ENCODE measurements at regions not wholly inside any gene's neighbourhood (a gene's known extent, or its start where the extent isn't known, plus 50 kb on each side); places are given as distances from the start of the nearest gene placed in this dataset.

DNA sequence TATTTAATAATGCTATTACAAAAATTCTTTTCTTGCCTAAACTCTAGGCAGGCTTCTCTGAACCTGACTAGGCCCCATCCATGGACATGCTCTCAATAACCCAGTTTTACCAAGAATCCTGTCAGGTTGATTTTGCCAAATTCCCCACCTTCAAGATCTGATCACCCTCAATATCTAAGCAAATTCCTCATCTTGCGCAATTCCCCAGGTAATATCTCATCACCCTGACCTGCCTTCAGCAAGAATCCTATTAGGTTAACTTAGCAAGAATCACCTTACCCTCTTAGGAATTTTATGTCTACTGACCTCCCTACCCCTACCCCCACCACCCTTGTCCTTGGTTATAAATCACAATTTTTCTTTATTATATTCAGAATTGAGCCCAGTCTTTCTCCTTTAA is 579.1 kb downstream of the C4orf33 start:
- TF ChIP-seq GLIS3 (CRISPR knock-in tag; IDR thresholded peaks at IDR 0.05), result no peak
- no peak for TF ChIP-seq ZNF8 (CRISPR knock-in tag; IDR thresholded peaks at IDR 0.05)
- no peak for TF ChIP-seq ZNF70 (CRISPR knock-in tag; IDR thresholded peaks at IDR 0.05)
- no peak for TF ChIP-seq ZC3H10 (CRISPR knock-in tag; IDR thresholded peaks at IDR 0.05)
- no peak for TF ChIP-seq ARNTL (CRISPR knock-in tag; IDR thresholded peaks at IDR 0.05; ENCODE audit: borderline replicate concordance, low read depth)
- TF ChIP-seq, protein P1, sequence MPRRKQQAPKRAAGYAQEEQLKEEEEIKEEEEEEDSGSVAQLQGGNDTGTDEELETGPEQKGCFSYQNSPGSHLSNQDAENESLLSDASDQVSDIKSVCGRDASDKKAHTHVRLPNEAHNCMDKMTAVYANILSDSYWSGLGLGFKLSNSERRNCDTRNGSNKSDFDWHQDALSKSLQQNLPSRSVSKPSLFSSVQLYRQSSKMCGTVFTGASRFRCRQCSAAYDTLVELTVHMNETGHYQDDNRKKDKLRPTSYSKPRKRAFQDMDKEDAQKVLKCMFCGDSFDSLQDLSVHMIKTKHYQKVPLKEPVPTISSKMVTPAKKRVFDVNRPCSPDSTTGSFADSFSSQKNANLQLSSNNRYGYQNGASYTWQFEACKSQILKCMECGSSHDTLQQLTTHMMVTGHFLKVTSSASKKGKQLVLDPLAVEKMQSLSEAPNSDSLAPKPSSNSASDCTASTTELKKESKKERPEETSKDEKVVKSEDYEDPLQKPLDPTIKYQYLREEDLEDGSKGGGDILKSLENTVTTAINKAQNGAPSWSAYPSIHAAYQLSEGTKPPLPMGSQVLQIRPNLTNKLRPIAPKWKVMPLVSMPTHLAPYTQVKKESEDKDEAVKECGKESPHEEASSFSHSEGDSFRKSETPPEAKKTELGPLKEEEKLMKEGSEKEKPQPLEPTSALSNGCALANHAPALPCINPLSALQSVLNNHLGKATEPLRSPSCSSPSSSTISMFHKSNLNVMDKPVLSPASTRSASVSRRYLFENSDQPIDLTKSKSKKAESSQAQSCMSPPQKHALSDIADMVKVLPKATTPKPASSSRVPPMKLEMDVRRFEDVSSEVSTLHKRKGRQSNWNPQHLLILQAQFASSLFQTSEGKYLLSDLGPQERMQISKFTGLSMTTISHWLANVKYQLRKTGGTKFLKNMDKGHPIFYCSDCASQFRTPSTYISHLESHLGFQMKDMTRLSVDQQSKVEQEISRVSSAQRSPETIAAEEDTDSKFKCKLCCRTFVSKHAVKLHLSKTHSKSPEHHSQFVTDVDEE (CRISPR knock-in tag; IDR thresholded peaks at IDR 0.05), result no peak
- TF ChIP-seq, protein P2, sequence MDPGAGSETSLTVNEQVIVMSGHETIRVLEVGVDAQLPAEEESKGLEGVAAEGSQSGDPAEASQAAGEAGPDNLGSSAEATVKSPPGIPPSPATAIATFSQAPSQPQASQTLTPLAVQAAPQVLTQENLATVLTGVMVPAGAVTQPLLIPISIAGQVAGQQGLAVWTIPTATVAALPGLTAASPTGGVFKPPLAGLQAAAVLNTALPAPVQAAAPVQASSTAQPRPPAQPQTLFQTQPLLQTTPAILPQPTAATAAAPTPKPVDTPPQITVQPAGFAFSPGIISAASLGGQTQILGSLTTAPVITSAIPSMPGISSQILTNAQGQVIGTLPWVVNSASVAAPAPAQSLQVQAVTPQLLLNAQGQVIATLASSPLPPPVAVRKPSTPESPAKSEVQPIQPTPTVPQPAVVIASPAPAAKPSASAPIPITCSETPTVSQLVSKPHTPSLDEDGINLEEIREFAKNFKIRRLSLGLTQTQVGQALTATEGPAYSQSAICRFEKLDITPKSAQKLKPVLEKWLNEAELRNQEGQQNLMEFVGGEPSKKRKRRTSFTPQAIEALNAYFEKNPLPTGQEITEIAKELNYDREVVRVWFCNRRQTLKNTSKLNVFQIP (CRISPR knock-in tag; IDR thresholded peaks at IDR 0.05; ENCODE audit: borderline replicate concordance, low read depth), result no peak
- ATAC-seq, result no peak

DNA sequence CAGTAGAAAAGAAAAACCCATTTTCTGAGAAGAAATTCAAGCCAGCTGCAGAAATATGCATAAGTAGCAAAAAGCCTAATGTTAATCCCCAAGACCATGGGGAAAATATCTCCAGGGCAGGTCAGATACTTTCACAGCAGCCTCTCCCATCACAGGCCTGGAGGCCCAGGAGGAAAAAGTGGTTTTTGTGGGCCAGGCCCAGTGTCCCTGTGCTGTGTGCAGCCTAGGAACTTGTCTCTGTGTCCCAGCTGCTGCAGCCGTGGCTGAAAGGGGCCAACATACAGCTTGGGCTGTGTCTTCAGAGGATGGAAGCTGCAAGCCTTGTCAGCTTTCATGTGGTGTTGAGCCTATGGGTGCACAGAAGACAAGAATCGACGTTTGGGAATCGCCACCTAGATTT is 581.0 kb downstream of the C4orf33 start:
- ATAC-seq, result no peak
- TF ChIP-seq ESRRG (CRISPR knock-in tag; IDR thresholded peaks at IDR 0.05) (no peak), ZNF70 (CRISPR knock-in tag; IDR thresholded peaks at IDR 0.05) (no peak), BACH2 (CRISPR knock-in tag; IDR thresholded peaks at IDR 0.05; ENCODE audit: borderline replicate concordance) (no peak), RARB (CRISPR knock-in tag; IDR thresholded peaks at IDR 0.05) (no peak), ISL1 (CRISPR knock-in tag; IDR thresholded peaks at IDR 0.05) (no peak), ZNF565 (CRISPR knock-in tag; conservative IDR thresholded peaks at IDR 0.05; ENCODE audit: low read depth) (no peak), OSR1 (CRISPR knock-in tag; IDR thresholded peaks at IDR 0.05) (no peak), SNAI2 (CRISPR knock-in tag; IDR thresholded peaks at IDR 0.05) (no peak), CSDC2 (CRISPR knock-in tag; IDR thresholded peaks at IDR 0.05) (no peak), ZFP30 (CRISPR knock-in tag; IDR thresholded peaks at IDR 0.05) (no peak), TOX (CRISPR knock-in tag; IDR thresholded peaks at IDR 0.05; ENCODE audit: borderline replicate concordance) (no peak), ZNF8 (CRISPR knock-in tag; IDR thresholded peaks at IDR 0.05) (no peak), CREB5 (CRISPR knock-in tag; IDR thresholded peaks at IDR 0.05; ENCODE audit: low read depth) (no peak), GLIS3 (CRISPR knock-in tag; IDR thresholded peaks at IDR 0.05) (no peak), ZFP3 (CRISPR knock-in tag; IDR thresholded peaks at IDR 0.05) (no peak)
- TF ChIP-seq, protein P2 (CRISPR knock-in tag; IDR thresholded peaks at IDR 0.05; ENCODE audit: borderline replicate concordance, low read depth), result no peak
- TF ChIP-seq, protein P3, sequence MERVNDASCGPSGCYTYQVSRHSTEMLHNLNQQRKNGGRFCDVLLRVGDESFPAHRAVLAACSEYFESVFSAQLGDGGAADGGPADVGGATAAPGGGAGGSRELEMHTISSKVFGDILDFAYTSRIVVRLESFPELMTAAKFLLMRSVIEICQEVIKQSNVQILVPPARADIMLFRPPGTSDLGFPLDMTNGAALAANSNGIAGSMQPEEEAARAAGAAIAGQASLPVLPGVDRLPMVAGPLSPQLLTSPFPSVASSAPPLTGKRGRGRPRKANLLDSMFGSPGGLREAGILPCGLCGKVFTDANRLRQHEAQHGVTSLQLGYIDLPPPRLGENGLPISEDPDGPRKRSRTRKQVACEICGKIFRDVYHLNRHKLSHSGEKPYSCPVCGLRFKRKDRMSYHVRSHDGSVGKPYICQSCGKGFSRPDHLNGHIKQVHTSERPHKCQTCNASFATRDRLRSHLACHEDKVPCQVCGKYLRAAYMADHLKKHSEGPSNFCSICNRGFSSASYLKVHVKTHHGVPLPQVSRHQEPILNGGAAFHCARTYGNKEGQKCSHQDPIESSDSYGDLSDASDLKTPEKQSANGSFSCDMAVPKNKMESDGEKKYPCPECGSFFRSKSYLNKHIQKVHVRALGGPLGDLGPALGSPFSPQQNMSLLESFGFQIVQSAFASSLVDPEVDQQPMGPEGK (CRISPR knock-in tag; IDR thresholded peaks at IDR 0.05; ENCODE audit: borderline replicate concordance), result no peak
- TF ChIP-seq, protein P4, sequence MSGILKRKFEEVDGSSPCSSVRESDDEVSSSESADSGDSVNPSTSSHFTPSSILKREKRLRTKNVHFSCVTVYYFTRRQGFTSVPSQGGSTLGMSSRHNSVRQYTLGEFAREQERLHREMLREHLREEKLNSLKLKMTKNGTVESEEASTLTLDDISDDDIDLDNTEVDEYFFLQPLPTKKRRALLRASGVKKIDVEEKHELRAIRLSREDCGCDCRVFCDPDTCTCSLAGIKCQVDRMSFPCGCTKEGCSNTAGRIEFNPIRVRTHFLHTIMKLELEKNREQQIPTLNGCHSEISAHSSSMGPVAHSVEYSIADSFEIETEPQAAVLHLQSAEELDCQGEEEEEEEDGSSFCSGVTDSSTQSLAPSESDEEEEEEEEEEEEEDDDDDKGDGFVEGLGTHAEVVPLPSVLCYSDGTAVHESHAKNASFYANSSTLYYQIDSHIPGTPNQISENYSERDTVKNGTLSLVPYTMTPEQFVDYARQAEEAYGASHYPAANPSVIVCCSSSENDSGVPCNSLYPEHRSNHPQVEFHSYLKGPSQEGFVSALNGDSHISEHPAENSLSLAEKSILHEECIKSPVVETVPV (CRISPR knock-in tag; IDR thresholded peaks at IDR 0.05), result no peak
- TF ChIP-seq, protein P1 (CRISPR knock-in tag; IDR thresholded peaks at IDR 0.05), result no peak
